ENCODE measurements at regions not wholly inside any gene's neighbourhood (a gene's known extent, or its start where the extent isn't known, plus 50 kb on each side); places are given as distances from the start of the nearest gene placed in this dataset.

GRCh38 chr16:24414534-24414933 lies 124.8 kb upstream of the RBBP6 start:
- Mint-ChIP-seq H3K36me3 (no peaks in the 10 kb centered on the region), H3K9me3 (no peaks in the 10 kb centered on the region), H3K27ac (no peak overlapping the region)
- no peak for DNase-seq (ENCODE audit: low spot score in 2 of 2)
- ATAC-seq = no peak

- no peak for DNase-seq (ENCODE audit: low spot score in 2 of 2)
- no peak overlapping the region for H3K27ac Mint-ChIP-seq
- no peaks in the 10 kb centered on the region for H3K36me3 Mint-ChIP-seq
- no peak for ATAC-seq
- H3K9me3 Mint-ChIP-seq = no peaks in the 10 kb centered on the region
These were observed 120.6 kb upstream of the RBBP6 start for GRCh38 chr16:24418733-24419132.

- Mint-ChIP-seq H3K27ac (no peak overlapping the region), H3K36me3 (no peaks in the 10 kb centered on the region), H3K9me3 (no peaks in the 10 kb centered on the region)
- no peak for ATAC-seq
- no peak for DNase-seq (ENCODE audit: low spot score in 2 of 2)
These were observed 116.1 kb upstream of the RBBP6 start for GRCh38 chr16:24423312-24423711.

- Mint-ChIP-seq H3K27ac (no peak overlapping the region), H3K9me3 (no peaks in the 10 kb centered on the region), H3K36me3 (no peaks in the 10 kb centered on the region)
- ATAC-seq (no peak), DNase-seq (ENCODE audit: low spot score in 2 of 2) (no peak)
These were observed 115.0 kb upstream of the RBBP6 start for GRCh38 chr16:24424364-24424763.

GRCh38 chr16:24427840-24428239 lies 111.5 kb upstream of the RBBP6 start:
- H3K27ac Mint-ChIP-seq = no peak overlapping the region
- H3K36me3 Mint-ChIP-seq = no peaks in the 10 kb centered on the region
- no peaks in the 10 kb centered on the region for H3K9me3 Mint-ChIP-seq
- peak in 1 of 2 donors; percentile 80 for ATAC-seq
- DNase-seq (ENCODE audit: low spot score in 2 of 2) = no peak

GRCh38 chr16:24428756-24429155 lies 110.6 kb upstream of the RBBP6 start:
- H3K9me3 Mint-ChIP-seq = no peaks in the 10 kb centered on the region
- H3K36me3 Mint-ChIP-seq = no peaks in the 10 kb centered on the region
- no peak overlapping the region for H3K27ac Mint-ChIP-seq
- DNase-seq (ENCODE audit: low spot score in 2 of 2) (no peak), ATAC-seq (no peak)

GRCh38 chr16:24430954-24431760 lies 108.2 kb upstream of the RBBP6 start:
- H3K36me3 Mint-ChIP-seq = no peaks in the 10 kb centered on the region
- H3K9me3 Mint-ChIP-seq = no peaks in the 10 kb centered on the region
- no peak overlapping the region for H3K27ac Mint-ChIP-seq
- DNase-seq (ENCODE audit: low spot score in 2 of 2) = no peak
- peak; percentile 41 to 74 for ATAC-seq

- ATAC-seq (no peak), DNase-seq (ENCODE audit: low spot score in 2 of 2) (no peak)
- no peaks in the 10 kb centered on the region for H3K36me3 Mint-ChIP-seq
- H3K9me3 Mint-ChIP-seq = no peaks in the 10 kb centered on the region
- H3K27ac Mint-ChIP-seq = no peak overlapping the region
These were observed 105.7 kb upstream of the RBBP6 start for GRCh38 chr16:24433706-24434105.

- ATAC-seq (no peak), DNase-seq (ENCODE audit: low spot score in 2 of 2) (no peak)
- Mint-ChIP-seq H3K36me3 (no peaks in the 10 kb centered on the region), H3K27ac (no peak overlapping the region), H3K9me3 (no peaks in the 10 kb centered on the region)
These were observed 99.1 kb upstream of the RBBP6 start for GRCh38 chr16:24440306-24440705.

GRCh38 chr16:24442631-24443030 lies 96.7 kb upstream of the RBBP6 start:
- H3K27ac Mint-ChIP-seq = no peak overlapping the region

GRCh38 chr16:24445216-24445615 lies 94.2 kb upstream of the RBBP6 start:
- no peak overlapping the region for H3K27ac Mint-ChIP-seq
- DNase-seq (ENCODE audit: low spot score in 2 of 2) = no peak
- no peaks in the 10 kb centered on the region for H3K9me3 Mint-ChIP-seq
- H3K36me3 Mint-ChIP-seq = no peaks in the 10 kb centered on the region
- no peak for ATAC-seq

More at GRCh38 chr16:24442631-24443030, 96.7 kb upstream of the RBBP6 start:
- no peak for DNase-seq (ENCODE audit: low spot score in 2 of 2)
- Mint-ChIP-seq H3K9me3 (no peaks in the 10 kb centered on the region), H3K36me3 (no peaks in the 10 kb centered on the region)
- no peak for ATAC-seq

GRCh38 chr16:24446189-24446588 lies 93.2 kb upstream of the RBBP6 start:
- no peaks in the 10 kb centered on the region for H3K36me3 Mint-ChIP-seq

GRCh38 chr16:24452724-24453123 lies 86.6 kb upstream of the RBBP6 start:
- H3K27ac Mint-ChIP-seq = no peak overlapping the region
- ATAC-seq = no peak
- no peaks in the 10 kb centered on the region for H3K36me3 Mint-ChIP-seq
- DNase-seq (ENCODE audit: low spot score in 2 of 2) = no peak
- no peaks in the 10 kb centered on the region for H3K9me3 Mint-ChIP-seq

More at GRCh38 chr16:24446189-24446588, 93.2 kb upstream of the RBBP6 start:
- Mint-ChIP-seq H3K9me3 (no peaks in the 10 kb centered on the region), H3K27ac (no peak overlapping the region)
- DNase-seq (ENCODE audit: low spot score in 2 of 2) (no peak), ATAC-seq (no peak)

- ATAC-seq (no peak), DNase-seq (ENCODE audit: low spot score in 2 of 2) (no peak)
- Mint-ChIP-seq H3K36me3 (no peaks in the 10 kb centered on the region), H3K27ac (no peak overlapping the region), H3K9me3 (peaks cover 14 to 18% of the 10 kb centered on the region in 2 donors)
These were observed 76.0 kb upstream of the RBBP6 start for GRCh38 chr16:24463196-24463945.

GRCh38 chr16:24471561-24472350 lies 67.6 kb upstream of the RBBP6 start:
- Mint-ChIP-seq H3K36me3 (peaks cover 4 to 10% of the 10 kb centered on the region in 2 donors), H3K27ac (no peak overlapping the region), H3K9me3 (peaks cover 19 to 22% of the 10 kb centered on the region in 2 donors)
- DNase-seq (ENCODE audit: low spot score in 2 of 2) = no peak
- no peak for ATAC-seq

GRCh38 chr16:24477492-24477891 lies 61.9 kb upstream of the RBBP6 start:
- peaks cover 4 to 10% of the 10 kb centered on the region in 2 donors for H3K36me3 Mint-ChIP-seq
- no peak overlapping the region for H3K27ac Mint-ChIP-seq
- no peak for ATAC-seq
- H3K9me3 Mint-ChIP-seq = peaks cover 19 to 21% of the 10 kb centered on the region in 2 donors
- DNase-seq (ENCODE audit: low spot score in 2 of 2) = no peak

- peaks cover 4 to 10% of the 10 kb centered on the region in 2 donors for H3K36me3 Mint-ChIP-seq
- H3K9me3 Mint-ChIP-seq = peaks cover 18 to 20% of the 10 kb centered on the region in 2 donors
- H3K27ac Mint-ChIP-seq = no peak overlapping the region
- ATAC-seq (no peak), DNase-seq (ENCODE audit: low spot score in 2 of 2) (no peak)
These were observed 61.0 kb upstream of the RBBP6 start for GRCh38 chr16:24478401-24478800.

Data from activated naive CD4-positive, alpha-beta T cell treated with anti-CD3 and anti-CD28 coated beads, Interleukin-2, amount 50 U/mL, for 72 hours (primary cell).